SK-N-SH (cell line): ENCODE measurements at regions not wholly inside any gene's neighbourhood (a gene's known extent, or its start where the extent isn't known, plus 50 kb on each side); places are given as distances from the start of the nearest gene placed in this dataset.

Experiments
- CTCF ChIA-PET: fragments of 300-600, 350-600 bp; formaldehyde crosslinking; extraction: SDS; loops from one replicate; lab custom pipeline; 2021; lab: Yijun Ruan, JAX
- POLR2A ChIA-PET: fragments of 350-600 bp; sonication (Branson Sonifier 250); formaldehyde crosslinking; extraction: SDS; loops from one replicate; lab custom pipeline; 2020; ENCODE audit warnings: antibody characterized with exemption, inconsistent platforms; lab: Yijun Ruan, JAX
- DNase-seq: peaks from one replicate; pipeline ENCODE4 v3.0.0; 2012
- H2AFZ ChIP-seq: fragments of 200-600 bp; sonication (generic); 2 replicates; pipeline ENCODE4 v1.8.1; 2016; ENCODE audit warnings: antibody characterized with exemption, mild to moderate bottlenecking, low read depth
- H3F3A ChIP-seq: fragments of 200-600 bp; sonication (generic); replicated peaks from 2 replicates; pipeline ENCODE3; 2016; ENCODE audit warnings: antibody characterized with exemption, mild to moderate bottlenecking; ENCODE audit not compliant: insufficient read depth
- H3K27ac ChIP-seq, 2 experiments: fragments of 200-500 bp in 1 of 2; fragments of 200-600 bp in 1 of 2; sonication (Bioruptor generic) in 1 of 2; sonication (generic), shearing (Covaris generic) in 1 of 2; 2 replicates each; pipeline versions ENCODE4 v1.5.1 to v1.6.1; 2014 to 2016; ENCODE audit warnings: low read depth in 2 of 2, inconsistent platforms in 1 of 2, low read length in 1 of 2, mild to moderate bottlenecking in 1 of 2, mixed read lengths in 1 of 2
- H3K27me3 ChIP-seq: fragments of 200-600 bp; sonication (generic), shearing (Covaris generic); 2 replicates; pipeline ENCODE4 v1.6.1; 2016; ENCODE audit warnings: mixed run types; ENCODE audit not compliant: insufficient read depth
- H3K36me3 ChIP-seq, 2 experiments: fragments of 200-500 bp in 1 of 2; fragments of 200-600 bp in 1 of 2; sonication (Bioruptor generic) in 1 of 2; sonication (generic) in 1 of 2; replicated peaks in 1 of 2; 2 replicates each; pipeline versions ENCODE3 to v1.5.1; 2014 to 2016; ENCODE audit warnings: low read length in 1 of 2, mild to moderate bottlenecking in 1 of 2; ENCODE audit not compliant: insufficient read depth in 2 of 2, control insufficient read depth in 1 of 2
- H3K4me1 ChIP-seq, 2 experiments: fragments of 200-500 bp in 1 of 2; fragments of 200-600 bp in 1 of 2; sonication (Bioruptor generic) in 1 of 2; sonication (generic), shearing (Covaris generic) in 1 of 2; 2 replicates each; pipeline versions ENCODE4 v1.5.1 to v1.6.1; 2014 to 2016; ENCODE audit warnings: low read depth in 1 of 2, low read length in 1 of 2, mixed run types in 1 of 2; ENCODE audit not compliant: insufficient read depth in 2 of 2, control insufficient read depth in 1 of 2
- H3K4me2 ChIP-seq: fragments of 200-600 bp; sonication (generic), shearing (Covaris generic); 2 replicates; pipeline ENCODE4 v1.6.1; 2017; ENCODE audit warnings: mixed run types
- H3K4me3 ChIP-seq, 2 experiments: fragments of 200-500 bp in 1 of 2; fragments of 200-600 bp in 1 of 2; sonication (Bioruptor generic) in 1 of 2; sonication (generic), shearing (Covaris generic) in 1 of 2; 2 replicates each; pipeline versions ENCODE4 v1.5.1 to v1.8.1; 2014 to 2016; ENCODE audit warnings: low read depth in 2 of 2, inconsistent platforms in 1 of 2, low read length in 1 of 2, mild to moderate bottlenecking in 1 of 2, mixed read lengths in 1 of 2, moderate library complexity in 1 of 2
- H3K79me2 ChIP-seq: fragments of 200-600 bp; sonication (generic); 2 replicates; pipeline ENCODE4 v1.8.1; 2017; ENCODE audit warnings: mild to moderate bottlenecking; ENCODE audit not compliant: insufficient read depth
- H3K9ac ChIP-seq: fragments of 200-600 bp; sonication (generic); 2 replicates; pipeline ENCODE4 v1.6.1; 2017; ENCODE audit warnings: mixed run types
- H3K9me2 ChIP-seq: fragments of 200-600 bp; sonication (generic); 2 replicates; pipeline ENCODE4 v1.6.1; 2017; ENCODE audit warnings: mixed run types
- H3K9me3 ChIP-seq: fragments of 200-600 bp; sonication (generic); 2 replicates; pipeline ENCODE4 v1.6.1; 2017; ENCODE audit warnings: mixed run types, mild to moderate bottlenecking, moderate library complexity
- H4K20me1 ChIP-seq: fragments of 200-600 bp; sonication (generic); 2 replicates; pipeline ENCODE4 v1.6.1; 2017; ENCODE audit warnings: mild to moderate bottlenecking, mixed run types; ENCODE audit not compliant: insufficient read depth
- CHD2 ChIP-seq: fragments of 150-350 bp; IDR thresholded peaks from 2 replicates; pipeline ENCODE4 v1.6.1; 2018; ENCODE audit warnings: low read length; ENCODE audit not compliant: partially characterized antibody
- ELF1 ChIP-seq: IDR thresholded peaks from 2 replicates; pipeline ENCODE4 v1.4.0; 2012
- EP300 ChIP-seq, 2 experiments: IDR thresholded peaks; 2 replicates each; pipeline versions ENCODE4 v1.4.0 to v1.6.1; 2012; ENCODE audit warnings: borderline replicate concordance in 1 of 2, low read depth in 1 of 2, low read length in 1 of 2
- EZH2phosphoT487 ChIP-seq: fragments of 200-600 bp; sonication (generic); IDR thresholded peaks from 2 replicates; pipeline ENCODE4 v1.6.1; 2017; ENCODE audit warnings: low read depth, mixed run types, mild to moderate bottlenecking, antibody characterized with exemption, moderate library complexity, borderline replicate concordance
- GATA2 ChIP-seq: sonication (generic); formaldehyde crosslinking; IDR thresholded peaks from 2 replicates; pipeline ENCODE4 v1.5.0; 2020; ENCODE audit warnings: mild to moderate bottlenecking, missing genetic modification reagents
- JUND ChIP-seq: IDR thresholded peaks from 2 replicates; pipeline ENCODE4 v1.4.0; 2012
- NFIC ChIP-seq: IDR thresholded peaks from 2 replicates; pipeline ENCODE4 v1.4.0; 2012; ENCODE audit warnings: borderline replicate concordance
- PBX3 ChIP-seq: IDR thresholded peaks from 2 replicates; pipeline ENCODE4; 2012
- RCOR1 ChIP-seq: fragments of 150-350 bp; IDR thresholded peaks from 2 replicates; pipeline ENCODE4 v1.6.1; 2017; ENCODE audit warnings: antibody characterized with exemption, low read length
- RFX5 ChIP-seq: IDR thresholded peaks from 2 replicates; pipeline ENCODE4 v1.6.1; 2012; ENCODE audit warnings: mild to moderate bottlenecking, improper control_type of control experiment, low read length
- RXRA ChIP-seq: IDR thresholded peaks from 2 replicates; pipeline ENCODE4 v1.4.0; 2012; ENCODE audit warnings: low read depth, mild to moderate bottlenecking, borderline replicate concordance
- SIN3A ChIP-seq: IDR thresholded peaks from 2 replicates; pipeline ENCODE4 v1.6.1; 2012; ENCODE audit warnings: low read depth, mild to moderate bottlenecking, low read length, moderate library complexity, borderline replicate concordance
- SMC3 ChIP-seq: IDR thresholded peaks from 2 replicates; pipeline ENCODE4 v1.6.1; 2012; ENCODE audit warnings: low read depth, low read length, improper control_type of control experiment
- TAF1 ChIP-seq: IDR thresholded peaks from 2 replicates; pipeline ENCODE4 v1.6.1; 2012; ENCODE audit warnings: low read depth, mild to moderate bottlenecking, low read length, moderate library complexity, borderline replicate concordance
- TCF12 ChIP-seq: IDR thresholded peaks from 2 replicates; pipeline ENCODE4 v1.4.0; 2012
- WGBS: methylation state at CpG from one replicate; pipeline ENCODE4 v1.1.6; 2017; ENCODE audit warnings: low lambda C conversion rate; 5-methylcytosine and 5-hydroxymethylcytosine counted together
- TF ChIP-seq, protein P1 (sequence below): fragments of 200-600 bp; sonication (generic); IDR thresholded peaks from 2 replicates; pipeline ENCODE4 v1.6.1; 2017; ENCODE audit warnings: antibody characterized with exemption, mild to moderate bottlenecking, moderate library complexity
- TF ChIP-seq, protein P2 (sequence below): IDR thresholded peaks from 2 replicates; pipeline ENCODE4 v1.4.0; 2012; ENCODE audit warnings: low read depth
- TF ChIP-seq, protein P3 (sequence below): fragments of 150-350 bp; IDR thresholded peaks from 2 replicates; pipeline ENCODE4 v1.6.1; 2016; ENCODE audit warnings: mild to moderate bottlenecking, low read depth, low read length

DNA sequence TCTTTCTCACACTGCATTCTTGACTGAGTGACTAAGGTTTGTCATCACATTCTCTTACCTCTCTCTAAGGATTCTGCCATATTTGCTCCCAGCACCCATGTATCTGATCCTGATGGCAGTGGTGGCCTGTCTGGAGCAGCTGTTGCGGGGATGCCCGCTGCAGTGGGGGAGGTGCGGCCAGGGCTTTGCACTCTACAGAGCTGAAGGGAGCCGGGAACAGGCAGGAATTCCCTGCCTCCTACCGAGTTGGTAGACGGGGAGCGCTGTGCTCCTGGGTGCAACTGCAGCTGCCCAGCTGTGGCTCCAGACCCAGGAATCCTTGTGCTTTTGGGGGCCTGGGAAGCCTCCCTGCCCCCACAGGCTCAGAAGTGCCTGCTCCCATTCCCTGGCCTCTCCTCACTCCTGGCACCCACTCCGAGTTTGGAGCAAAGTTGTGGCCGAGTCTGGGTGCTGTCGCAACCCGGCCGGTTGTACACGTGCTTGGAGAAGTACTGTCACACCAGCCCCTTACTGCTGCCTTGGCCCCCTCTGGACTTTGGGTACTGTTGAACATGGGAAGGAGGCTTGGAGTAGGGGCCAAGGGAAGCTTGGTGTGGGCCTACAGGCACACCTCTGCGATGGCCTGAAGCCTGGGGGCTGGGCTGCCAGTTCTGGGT is 106.9 kb upstream of the OR4E1 start:
- 25% methylated on average over 9 of the region's 14 CpGs for WGBS

GRCh38 chr14:21771671-21772070 is 98.1 kb upstream of the OR4E1 start:
- Histone ChIP-seq H3K4me3 (no peak overlapping the region), H2AFZ (no peak overlapping the region), H3K9me2 (no peaks in the 10 kb centered on the region)
- POLR2A ChIA-PET, result no interaction called here
- TF ChIP-seq ELF1, result no peak
- TF ChIP-seq CHD2, result no peak
- TF ChIP-seq PBX3, result no peak
- TF ChIP-seq, protein P1, sequence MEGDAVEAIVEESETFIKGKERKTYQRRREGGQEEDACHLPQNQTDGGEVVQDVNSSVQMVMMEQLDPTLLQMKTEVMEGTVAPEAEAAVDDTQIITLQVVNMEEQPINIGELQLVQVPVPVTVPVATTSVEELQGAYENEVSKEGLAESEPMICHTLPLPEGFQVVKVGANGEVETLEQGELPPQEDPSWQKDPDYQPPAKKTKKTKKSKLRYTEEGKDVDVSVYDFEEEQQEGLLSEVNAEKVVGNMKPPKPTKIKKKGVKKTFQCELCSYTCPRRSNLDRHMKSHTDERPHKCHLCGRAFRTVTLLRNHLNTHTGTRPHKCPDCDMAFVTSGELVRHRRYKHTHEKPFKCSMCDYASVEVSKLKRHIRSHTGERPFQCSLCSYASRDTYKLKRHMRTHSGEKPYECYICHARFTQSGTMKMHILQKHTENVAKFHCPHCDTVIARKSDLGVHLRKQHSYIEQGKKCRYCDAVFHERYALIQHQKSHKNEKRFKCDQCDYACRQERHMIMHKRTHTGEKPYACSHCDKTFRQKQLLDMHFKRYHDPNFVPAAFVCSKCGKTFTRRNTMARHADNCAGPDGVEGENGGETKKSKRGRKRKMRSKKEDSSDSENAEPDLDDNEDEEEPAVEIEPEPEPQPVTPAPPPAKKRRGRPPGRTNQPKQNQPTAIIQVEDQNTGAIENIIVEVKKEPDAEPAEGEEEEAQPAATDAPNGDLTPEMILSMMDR, result no peak
- TF ChIP-seq SMC3, result no peak
- no peak for TF ChIP-seq TAF1
- no peak for TF ChIP-seq SIN3A
- no peak for TF ChIP-seq RCOR1
- TF ChIP-seq, all 33 proteins: peak for 0
- H3K79me2 ChIP-seq, result no peaks in the 10 kb centered on the region
- no peak for DNase-seq
- no peak overlapping the region for H3K4me2 ChIP-seq
- no peaks in the 10 kb centered on the region for H3K36me3 ChIP-seq
- no peaks in the 10 kb centered on the region for H3K9me3 ChIP-seq
- H3F3A ChIP-seq, result no peaks in the 10 kb centered on the region
- WGBS, result 9% methylated on average over 1 of the region's 1 CpG
- H4K20me1 ChIP-seq, result no peaks in the 10 kb centered on the region
- no peak overlapping the region for H3K27ac ChIP-seq
- H3K27me3 ChIP-seq, result no peaks in the 10 kb centered on the region
- CTCF ChIA-PET, result no interaction called here
- no peak overlapping the region for H3K9ac ChIP-seq
- peaks cover 0 to 8% of the 10 kb centered on the region in 2 experiments; a peak in 1 of 4 replicates for H3K4me1 ChIP-seq

More for the DNA sequence above, 106.9 kb upstream of the OR4E1 start:
- Histone ChIP-seq H3K27ac (no peak overlapping the region), H3K4me1 (no peaks in the 10 kb centered on the region), H3K79me2 (no peaks in the 10 kb centered on the region), H3K36me3 (no peaks in the 10 kb centered on the region), H3K4me3 (no peak overlapping the region), H3K4me2 (no peak overlapping the region), H3K9me2 (no peaks in the 10 kb centered on the region), H3F3A (no peaks in the 10 kb centered on the region), H2AFZ (no peak overlapping the region), H3K9ac (no peak overlapping the region), H3K27me3 (peaks cover 4% of the 10 kb centered on the region; the same call in 1 of the 2 replicates), H3K9me3 (no peaks in the 10 kb centered on the region), H4K20me1 (no peaks in the 10 kb centered on the region)
- no peak for TF ChIP-seq RCOR1
- no peak for TF ChIP-seq EP300 (IDR thresholded peaks at IDR 0.05; ENCODE audit: borderline replicate concordance in 1 of 2, low read depth in 1 of 2, low read length in 1 of 2)
- TF ChIP-seq, protein P2, sequence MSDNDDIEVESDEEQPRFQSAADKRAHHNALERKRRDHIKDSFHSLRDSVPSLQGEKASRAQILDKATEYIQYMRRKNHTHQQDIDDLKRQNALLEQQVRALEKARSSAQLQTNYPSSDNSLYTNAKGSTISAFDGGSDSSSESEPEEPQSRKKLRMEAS, result no peak
- no peak for TF ChIP-seq EZH2phosphoT487
- no peak for TF ChIP-seq RXRA
- TF ChIP-seq, protein P3, sequence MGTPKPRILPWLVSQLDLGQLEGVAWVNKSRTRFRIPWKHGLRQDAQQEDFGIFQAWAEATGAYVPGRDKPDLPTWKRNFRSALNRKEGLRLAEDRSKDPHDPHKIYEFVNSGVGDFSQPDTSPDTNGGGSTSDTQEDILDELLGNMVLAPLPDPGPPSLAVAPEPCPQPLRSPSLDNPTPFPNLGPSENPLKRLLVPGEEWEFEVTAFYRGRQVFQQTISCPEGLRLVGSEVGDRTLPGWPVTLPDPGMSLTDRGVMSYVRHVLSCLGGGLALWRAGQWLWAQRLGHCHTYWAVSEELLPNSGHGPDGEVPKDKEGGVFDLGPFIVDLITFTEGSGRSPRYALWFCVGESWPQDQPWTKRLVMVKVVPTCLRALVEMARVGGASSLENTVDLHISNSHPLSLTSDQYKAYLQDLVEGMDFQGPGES, result no peak
- no peak for TF ChIP-seq RFX5
- TF ChIP-seq NFIC, result no peak
- no peak for TF ChIP-seq TCF12
- no peak for TF ChIP-seq JUND
- TF ChIP-seq CHD2, result no peak
- no peak for TF ChIP-seq PBX3
- no peak for TF ChIP-seq GATA2 (CRISPR knock-in tag)
- POLR2A ChIA-PET, result no interaction called here
- DNase-seq, result no peak
- CTCF ChIA-PET, result interaction anchor here (1.0 to 1.5 kb wide), 2 partner anchors 32 to 46 kb away, joined by 3 to 4 read pairs; no protein-coding TSS in a partner anchor
